GM18858 (cell line): ENCODE measurements at regions not wholly inside any gene's neighbourhood (a gene's known extent, or its start where the extent isn't known, plus 50 kb on each side); places are given as distances from the start of the nearest gene placed in this dataset.

ENCODE experiments used
- ATAC-seq: cut with Tn5 transposase; IDR thresholded peaks from one replicate; pipeline ENCODE4 v1.9.1; 2021; ENCODE audit not compliant: unreplicated experiment

DNA sequence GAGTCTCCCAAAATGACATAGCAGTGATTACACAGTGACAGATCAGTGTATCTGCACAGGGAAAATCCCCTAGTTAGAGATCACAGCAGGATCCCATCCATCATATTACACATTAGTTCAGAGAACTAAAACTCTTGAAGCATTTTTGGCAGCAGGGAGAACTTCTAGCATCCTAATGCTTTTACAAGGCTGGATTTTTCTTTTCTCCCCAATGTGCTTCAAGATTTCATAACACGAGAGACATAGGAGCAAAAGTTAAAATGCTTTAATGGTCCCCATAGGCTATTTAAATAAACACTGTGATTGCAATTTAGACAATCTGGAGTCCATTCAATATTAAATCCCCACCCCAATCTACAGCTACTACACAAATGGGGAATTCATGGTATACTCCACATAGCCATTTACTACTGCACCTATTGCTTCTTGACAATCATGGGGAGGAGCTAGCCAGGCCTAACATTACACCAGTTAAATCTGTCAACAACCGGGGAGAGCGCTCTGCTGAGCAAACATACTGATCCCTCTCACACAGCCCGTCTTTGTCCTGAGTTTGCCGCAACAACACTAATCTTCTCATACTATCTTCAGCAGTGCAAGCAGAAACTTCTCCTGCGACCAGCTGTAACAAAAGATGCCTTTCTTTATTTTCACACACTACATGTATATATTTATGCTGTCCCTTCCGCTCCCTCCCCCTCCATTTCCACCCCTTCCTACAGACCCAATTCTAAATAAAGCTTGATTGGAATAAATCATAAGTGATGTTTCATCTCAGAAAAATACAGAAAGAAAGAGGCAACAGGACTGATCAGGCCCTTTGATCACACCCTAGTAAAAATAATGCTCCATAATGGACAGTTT is 120.3 kb upstream of the SOX5 start:
- no peak for ATAC-seq

DNA sequence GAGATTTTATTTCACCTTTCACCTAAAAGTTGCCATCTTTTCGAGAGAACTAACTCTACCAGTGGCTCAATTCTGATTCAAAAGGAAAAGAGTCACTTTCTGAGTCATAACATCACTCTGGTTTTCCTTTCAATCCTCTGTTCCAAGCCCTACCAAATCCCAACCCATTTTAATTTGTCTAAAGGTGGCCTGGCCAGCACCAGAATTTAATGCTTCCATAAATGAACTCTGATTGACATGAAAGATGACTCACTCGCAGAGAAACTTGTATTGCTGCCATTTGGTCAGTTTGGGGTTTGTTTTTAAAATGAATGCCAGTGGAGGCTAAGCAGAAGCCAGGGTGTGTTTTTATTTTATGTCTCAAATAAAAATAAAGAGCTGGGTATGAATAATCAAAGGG is 117.4 kb upstream of the SOX5 start:
- no peak for ATAC-seq

DNA sequence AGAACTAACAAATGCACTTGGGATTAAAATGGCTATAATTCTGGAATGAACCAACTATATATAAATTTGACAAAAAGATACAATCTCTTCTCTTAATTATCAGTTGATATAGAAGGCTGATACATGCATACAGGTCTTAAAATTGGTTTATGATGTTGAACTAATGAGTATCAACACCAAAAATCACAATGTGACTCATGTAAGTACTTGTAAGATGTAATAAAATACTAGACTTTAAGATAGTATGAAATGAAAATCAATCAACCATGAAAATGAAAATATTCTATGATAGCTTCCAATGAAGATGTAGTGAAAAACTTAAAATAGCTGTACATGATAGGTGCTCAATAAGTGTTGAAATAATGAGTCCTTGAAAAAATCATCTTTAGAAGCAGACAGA is 116.6 kb upstream of the SOX5 start:
- ATAC-seq: no peak

DNA sequence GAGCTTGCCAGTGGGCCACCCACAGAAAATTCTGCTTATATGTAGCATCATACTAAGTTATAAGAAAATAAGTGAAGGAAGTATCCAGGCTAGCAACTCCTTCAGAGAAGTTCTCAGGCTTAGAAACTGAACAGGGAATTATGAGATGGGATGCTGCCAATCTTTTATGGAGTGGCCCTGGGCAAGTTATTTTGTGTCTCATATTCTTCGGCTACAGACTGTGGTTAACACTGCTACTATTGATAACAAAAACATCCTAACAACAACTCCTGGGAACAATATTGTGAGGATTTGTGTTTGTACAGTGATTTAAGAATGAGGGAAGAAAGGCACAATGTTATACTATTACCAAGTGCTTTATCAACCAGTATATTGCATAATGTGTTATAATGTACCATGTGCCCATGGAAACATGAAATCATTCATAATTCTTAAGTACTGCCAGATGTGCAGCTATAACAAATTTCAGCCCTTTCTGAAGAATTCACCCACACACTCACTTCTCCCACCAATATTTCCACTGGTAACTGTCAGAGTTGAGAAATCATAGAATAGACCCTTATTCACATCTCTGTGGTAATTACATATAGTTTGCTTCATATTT is 113.3 kb upstream of the SOX5 start:
- ATAC-seq: no peak

DNA sequence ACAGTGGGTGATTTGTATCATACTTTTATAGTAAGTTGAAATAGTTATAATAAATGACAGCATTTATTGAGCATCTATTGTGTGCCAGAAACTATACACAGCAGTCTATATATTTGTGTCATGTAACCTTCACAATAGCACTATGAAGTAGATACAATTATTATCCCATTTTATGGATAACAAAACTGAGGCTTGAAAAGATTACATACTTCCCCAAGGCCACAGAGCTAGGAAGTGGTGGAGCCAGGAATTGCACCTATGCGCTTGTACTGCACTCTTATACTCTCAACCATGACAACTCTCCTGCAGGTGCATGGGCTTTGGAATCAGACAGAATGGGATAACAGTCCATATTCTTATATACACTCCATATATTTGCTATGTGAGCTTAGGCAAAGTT is 110.6 kb upstream of the SOX5 start:
- no peak for ATAC-seq

DNA sequence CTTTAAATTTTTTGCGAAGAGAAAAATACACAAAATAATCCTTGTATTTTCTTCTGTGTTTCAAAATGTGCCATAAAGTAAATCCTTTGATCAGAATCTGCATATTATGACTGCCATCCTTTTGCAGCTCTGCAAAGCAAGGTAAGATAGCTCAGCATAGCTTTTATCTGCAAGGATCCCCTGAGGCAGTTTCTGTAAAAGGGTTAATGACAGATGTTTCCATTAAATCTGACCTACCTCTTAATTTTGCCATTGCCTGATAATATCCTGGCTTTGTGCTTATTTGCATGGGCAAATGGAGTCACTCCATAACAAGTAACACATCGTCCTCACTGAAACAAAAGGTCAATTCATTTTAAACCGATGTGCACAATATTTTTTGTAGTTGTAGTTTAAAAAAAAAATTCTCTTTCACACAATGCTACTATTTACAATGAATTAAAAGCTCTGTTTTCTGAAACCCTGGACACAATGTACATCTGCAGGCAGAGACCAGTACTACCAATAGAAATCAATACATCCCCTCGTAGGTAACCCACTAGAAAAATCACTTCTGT is 108.5 kb upstream of the SOX5 start:
- ATAC-seq: no peak

DNA sequence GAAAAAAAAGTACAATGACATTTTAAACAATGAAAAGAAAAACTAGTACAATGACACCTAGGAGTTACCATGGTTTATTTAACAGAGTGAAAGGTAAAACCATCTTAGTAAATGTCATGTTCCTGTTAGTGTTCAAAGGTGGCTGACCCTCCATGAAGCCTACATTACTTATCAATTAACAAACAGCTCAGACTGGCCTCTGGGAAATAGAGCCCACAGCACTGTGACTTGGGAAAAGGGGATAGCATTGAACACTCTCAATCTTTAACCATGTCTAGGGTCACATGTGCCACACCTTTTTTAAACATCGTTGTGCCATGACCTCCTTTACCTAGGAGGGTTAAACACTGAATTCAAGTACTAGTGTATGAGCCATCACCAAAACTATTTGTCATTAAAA is 106.3 kb upstream of the SOX5 start:
- ATAC-seq: no peak

DNA sequence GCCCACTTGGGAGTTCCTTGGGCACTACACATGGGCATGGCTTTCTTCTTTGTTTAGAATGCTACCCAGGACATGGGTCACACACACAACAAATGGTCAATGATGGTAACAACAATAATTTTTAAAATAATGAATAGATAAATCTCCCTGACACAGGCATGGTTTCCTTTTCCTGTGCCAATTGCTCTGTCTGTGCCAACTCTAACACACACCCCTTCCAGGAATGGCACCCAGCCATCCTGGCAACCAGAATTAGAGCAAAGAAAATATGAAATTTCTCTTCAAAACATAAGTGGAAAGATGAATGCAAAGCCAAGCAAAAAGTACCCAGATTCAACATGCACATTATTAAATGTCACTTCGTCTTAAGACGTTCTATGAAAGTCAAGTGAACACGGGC is 104.9 kb upstream of the SOX5 start:
- ATAC-seq: no peak

DNA sequence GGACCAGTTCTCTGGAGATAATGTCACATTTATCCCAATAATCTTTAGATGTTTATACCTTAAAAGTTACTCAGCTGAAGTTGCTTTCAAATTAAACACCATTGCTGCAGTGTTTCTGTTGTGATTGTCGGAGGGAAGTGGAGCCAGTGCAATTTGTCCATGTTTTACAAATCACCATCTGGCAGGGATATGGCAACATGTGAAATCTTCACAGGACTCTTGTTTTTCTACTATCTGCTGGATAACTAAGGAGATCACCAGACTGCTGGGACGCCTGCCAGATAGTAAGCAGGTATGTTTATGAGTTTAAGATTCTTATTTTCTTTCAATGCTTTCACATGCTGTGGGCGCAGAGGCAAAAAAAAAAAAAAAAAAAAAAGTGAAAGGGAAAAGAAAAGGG is 100.3 kb upstream of the SOX5 start:
- ATAC-seq: no peak

DNA sequence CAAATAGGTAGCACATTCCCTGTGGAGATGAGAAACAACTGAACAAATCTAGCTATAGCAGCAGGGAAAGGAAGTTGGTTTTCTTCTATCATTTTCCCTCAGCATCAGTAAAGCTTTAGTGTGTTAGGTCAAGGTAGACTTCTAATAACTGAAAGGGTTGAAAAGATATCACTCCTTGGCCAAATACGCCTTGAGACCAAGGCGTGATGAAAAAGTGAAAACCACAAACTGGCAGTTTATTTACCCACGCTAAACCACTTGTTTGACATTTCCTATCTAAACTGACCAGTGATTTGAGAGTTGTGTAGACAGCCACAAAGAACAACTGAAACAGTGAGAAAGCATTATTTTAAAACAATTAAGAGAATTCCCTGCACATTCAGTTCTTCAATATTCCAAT is 99.6 kb upstream of the SOX5 start:
- ATAC-seq: no peak

DNA sequence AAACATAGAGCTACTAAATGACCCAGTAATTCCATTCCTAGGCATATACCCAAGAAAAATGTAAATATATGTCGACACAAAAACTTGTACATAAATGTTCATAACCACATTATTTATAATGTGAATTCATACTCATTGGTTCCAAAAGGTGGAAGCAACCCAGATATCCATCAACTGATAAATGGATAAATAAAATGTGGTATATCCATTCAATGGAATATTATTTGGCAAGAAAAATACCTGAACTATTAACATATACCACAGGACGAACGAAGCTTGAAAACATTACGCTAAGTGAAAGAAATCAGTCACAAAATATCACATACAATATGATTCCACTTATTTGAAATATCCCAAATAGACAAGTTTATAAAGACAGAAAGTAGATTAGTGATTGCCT is 99.0 kb upstream of the SOX5 start:
- no peak for ATAC-seq

DNA sequence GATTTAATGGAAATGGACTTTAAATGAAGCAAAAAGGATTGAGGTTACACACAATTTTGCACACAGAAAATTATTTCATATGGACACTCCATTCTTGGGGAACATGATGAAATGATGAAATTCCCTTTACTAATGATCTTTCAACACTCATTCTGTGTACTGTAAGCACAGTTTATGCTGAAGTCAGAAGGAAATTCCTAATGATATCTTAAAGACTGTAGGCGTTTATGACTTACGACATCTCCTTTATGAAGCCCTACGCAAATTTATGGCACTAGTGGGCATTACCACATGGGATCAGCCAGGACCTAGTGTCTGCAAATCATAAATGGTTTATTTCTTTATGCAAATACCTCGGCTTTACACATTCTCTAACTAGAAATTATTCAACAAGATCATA is 97.9 kb upstream of the SOX5 start:
- no peak for ATAC-seq

DNA sequence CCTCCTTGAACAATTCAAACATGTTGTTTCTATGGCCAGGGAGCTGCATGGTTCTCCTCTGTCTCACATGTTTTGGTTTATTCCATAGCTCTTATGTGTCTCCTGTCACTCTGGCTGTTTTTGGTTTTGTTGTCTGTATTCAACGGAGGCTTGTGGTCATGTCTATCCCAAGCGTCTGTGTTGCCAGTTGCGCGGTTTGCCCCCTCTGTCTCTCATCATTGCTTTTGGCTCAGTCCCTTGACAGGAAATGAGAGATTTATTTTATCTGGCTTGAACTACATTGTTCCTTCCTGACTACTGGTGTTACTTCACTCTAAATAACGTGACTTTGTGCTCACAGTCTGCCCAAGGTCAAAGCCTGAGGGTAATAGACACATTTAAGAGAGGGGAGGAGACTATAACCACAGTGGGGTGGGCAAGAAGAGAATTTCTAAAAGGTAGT is 96.4 kb upstream of the SOX5 start:
- no peak for ATAC-seq

DNA sequence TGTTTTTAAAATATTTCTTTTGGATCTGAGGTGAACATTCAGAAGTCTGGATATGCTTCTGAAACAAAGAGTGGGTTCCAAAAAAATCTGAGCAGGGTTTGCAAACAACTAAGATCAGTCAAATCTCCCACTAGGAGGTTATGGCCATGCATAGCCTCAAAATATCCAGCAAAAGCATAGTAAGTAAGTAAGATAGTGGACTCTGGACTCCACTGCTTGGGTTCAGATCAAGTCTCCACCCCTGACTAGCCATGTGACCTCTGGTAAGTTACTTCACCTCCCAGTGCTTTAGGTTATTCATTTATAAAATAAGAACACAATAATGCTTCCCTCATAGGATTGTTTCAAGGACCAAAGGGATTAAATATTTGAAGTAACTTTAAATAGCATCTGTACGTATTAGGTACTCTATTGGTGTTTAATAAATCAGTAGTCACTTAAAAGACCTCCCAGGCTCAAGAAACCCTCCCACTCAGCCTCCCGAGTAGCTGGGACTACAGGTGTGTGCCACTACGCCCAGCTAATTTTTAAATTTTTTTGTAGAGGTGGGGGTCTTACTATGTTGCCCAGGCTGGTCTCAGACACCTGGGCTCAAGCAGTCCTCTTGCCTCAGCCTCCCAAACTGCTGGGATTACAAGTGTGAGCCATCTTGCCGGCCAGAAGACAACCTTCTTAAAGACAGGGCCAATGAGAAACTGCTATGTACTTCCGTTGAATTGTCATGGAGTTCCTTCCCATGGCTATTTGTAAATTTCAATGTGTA is 95.7 kb upstream of the SOX5 start:
- ATAC-seq: no peak

DNA sequence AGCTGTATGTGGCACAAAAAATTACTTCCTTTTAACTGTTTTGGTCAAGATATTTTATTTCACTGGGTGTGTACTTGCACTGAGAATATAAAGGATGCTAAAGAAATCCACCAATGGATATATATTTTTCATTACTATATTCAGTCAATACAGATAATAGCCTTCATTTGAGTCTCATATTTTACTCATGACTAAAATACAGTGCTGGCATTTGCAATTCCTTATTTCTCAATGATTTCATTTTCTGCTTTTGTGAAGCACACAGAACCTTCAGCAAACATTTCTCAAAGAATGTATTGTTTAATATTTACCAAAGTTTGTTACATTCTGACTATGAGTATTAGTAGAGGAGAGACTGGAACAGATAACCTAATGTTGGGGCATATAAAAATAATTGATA is 93.2 kb upstream of the SOX5 start:
- no peak for ATAC-seq

DNA sequence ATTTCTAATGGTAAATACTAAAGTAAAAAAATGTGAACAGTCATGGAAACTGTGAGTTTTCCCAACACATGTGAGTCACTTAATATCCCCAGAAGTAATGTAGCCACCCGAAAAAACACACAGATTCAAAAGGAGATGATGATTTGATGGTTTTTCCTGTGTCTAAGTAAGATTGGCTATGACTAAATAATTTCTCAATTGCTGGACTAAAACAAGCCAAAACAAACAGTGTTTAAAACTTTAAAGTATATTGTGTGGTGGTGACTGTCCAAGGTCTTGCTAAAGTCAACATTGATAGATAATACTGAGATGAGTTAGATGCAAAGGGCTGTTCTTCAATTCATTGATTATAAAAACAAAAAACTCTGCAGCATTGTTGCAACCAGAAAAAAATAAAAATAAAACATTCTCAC is 89.6 kb upstream of the SOX5 start:
- ATAC-seq: no peak

DNA sequence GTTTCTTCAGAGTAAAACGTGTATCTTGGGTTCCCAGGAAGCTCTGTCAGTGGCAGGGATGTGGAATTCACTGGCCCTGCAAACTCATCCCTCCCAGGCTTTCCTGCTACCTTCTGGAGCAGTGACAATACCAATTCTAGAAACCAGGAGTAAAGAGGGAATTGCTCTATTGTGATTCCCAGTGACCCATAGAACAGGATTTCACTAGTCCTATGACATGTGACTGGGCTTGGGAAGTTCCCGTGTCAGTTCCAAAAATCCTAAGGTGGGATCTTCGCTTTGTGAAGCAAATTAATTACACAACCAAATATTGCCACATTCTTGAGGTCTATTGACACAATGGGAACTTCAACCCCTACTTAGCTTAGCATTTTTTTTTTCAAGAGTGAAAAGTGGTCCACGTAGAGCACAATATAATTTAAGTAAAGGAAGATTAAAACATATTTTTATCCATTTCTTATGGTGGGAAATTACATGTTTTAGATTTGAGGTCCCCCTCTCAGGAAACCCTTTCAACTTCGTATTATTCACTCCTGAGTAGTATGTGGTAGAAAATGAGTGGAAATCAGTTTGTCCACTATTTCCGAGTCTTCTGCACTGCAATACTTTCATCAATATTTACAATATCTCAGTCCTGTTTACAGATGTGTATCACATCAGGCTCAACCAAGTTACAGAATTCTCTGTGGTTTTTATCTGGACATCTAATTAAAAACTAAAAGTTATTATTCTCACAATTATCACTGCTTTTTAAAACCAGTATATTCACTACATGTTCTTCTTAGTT is 88.9 kb upstream of the SOX5 start:
- no peak for ATAC-seq

DNA sequence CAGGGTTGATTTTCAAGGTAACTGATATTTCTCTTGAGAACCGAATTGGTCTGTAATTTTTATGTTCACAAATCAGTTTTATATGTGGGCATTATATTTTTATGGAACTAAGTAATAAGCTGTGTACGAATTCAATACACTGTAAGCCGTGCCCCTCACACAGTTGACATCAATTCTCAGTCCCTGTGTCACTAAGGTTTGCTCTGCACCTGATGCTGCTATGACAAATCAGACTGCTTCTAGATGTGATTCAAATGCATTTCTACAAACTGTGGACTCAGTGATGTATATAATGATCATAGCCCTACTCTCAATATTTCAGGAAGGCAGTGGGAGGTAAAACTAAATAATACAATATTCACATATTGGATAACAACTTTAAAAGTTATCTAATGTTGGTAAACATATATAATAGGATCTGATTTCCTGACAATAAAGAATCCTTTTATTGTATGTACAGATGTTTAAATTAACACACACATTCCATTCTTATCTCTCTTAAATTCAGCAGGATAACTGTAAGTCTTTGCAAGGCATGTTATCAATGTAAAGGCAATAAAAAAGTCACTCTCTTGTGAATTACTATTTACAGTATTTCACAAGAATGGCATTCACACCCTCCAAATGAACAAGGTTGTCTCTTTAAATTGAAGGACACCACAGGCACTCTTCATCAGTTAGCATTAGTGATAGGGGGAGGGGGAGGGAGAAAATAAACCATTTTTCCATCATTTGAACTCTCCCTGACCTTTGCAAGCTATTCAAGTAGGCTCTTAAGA is 87.2 kb upstream of the SOX5 start:
- no peak for ATAC-seq

DNA sequence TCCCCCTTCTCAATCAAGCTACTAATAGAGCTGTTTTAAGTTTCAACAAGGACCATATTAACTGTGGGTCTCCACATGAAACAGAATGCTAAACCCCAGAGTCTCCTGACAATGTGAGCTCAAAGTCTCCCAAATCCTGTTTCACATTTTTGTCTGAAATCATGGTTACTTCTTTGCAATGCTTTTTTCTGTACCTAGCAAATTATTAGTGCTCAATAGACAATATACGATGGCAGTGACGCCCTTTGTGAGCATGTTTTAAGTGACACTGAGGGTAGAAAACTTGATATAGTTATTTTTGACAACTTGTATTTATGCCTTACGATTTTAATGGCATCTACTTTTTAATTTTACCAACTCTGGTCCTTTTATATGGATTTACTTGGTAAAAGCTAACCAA is 85.4 kb upstream of the SOX5 start:
- ATAC-seq: no peak

DNA sequence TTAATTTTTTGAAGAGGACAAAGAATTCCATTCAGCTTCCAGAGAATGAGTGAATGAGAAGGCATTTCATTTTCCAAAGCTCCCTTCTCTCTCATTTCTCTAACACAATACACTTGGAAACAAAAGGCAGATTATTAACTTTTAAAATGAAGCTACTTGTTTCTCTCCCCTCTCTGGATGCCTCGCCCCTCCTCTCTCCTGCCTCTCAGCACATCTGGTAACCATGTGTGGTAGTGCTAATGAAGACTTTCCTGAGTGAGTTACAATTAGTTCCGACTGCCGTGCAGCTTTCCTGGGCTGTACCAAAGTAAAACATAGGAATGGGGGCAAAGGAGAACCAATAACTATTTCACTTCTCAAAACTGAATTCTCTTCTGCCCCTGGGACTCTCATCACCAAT is 84.7 kb upstream of the SOX5 start:
- ATAC-seq: no peak
